WERI-Rb-1 (cell line): ENCODE measurements at regions not wholly inside any gene's neighbourhood (a gene's known extent, or its start where the extent isn't known, plus 50 kb on each side); places are given as distances from the start of the nearest gene placed in this dataset.

Experiments used
- DNase-seq: peaks from one replicate; pipeline ENCODE4 v3.0.0-alpha.2; 2020
- H3K27ac ChIP-seq: fragments of 250-450 bp; sonication (Bioruptor Pico); 2 replicates; pipeline ENCODE4 v1.5.1; 2020; ENCODE audit warnings: mild to moderate bottlenecking, moderate library complexity
- H3K27me3 ChIP-seq: fragments of 250-450 bp; sonication (Bioruptor Pico); 2 replicates; pipeline ENCODE4 v1.5.1; 2021; ENCODE audit warnings: mild to moderate bottlenecking, low read depth, moderate library complexity; ENCODE audit not compliant: insufficient read depth, severe bottlenecking
- H3K36me3 ChIP-seq: fragments of 250-450 bp; sonication (Bioruptor Pico); 2 replicates; pipeline ENCODE4 v1.5.1; 2020; ENCODE audit warnings: mild to moderate bottlenecking, moderate library complexity
- H3K4me3 ChIP-seq: 2 replicates; pipeline ENCODE4 v1.5.1; 2011; ENCODE audit warnings: low read depth, mild to moderate bottlenecking, control low read depth, low read length
- H3K9me3 ChIP-seq: fragments of 250-450 bp; sonication (Bioruptor Pico); 2 replicates; pipeline ENCODE4 v1.5.1; 2021; ENCODE audit warnings: mild to moderate bottlenecking, moderate library complexity; ENCODE audit not compliant: severe bottlenecking
- TF ChIP-seq, protein P1 (sequence below): IDR thresholded peaks from 2 replicates; pipeline ENCODE4 v1.5.1; 2011; ENCODE audit warnings: low read depth, mild to moderate bottlenecking, control low read depth, inconsistent platforms, low read length

DNA sequence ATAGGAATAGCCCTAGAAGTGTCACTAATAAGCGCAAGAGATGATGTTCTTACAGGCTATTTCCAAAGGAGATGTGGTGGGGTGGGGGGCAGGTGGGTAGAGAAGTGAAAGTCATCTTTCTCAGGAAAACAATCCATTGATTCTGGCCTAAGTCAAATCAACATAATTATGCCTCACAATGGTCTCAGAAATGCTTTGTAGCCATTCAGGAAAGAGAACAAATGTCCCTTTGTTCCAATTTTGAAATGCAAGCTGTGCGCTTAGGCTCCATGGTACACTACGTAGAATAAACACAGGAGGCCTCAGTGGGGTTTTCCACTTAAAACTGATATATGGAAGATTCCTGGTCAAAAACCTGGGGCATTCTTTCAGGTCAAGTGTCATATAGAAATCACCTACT is 529.9 kb upstream of the KLHL29 start:
- TF ChIP-seq, protein P1, sequence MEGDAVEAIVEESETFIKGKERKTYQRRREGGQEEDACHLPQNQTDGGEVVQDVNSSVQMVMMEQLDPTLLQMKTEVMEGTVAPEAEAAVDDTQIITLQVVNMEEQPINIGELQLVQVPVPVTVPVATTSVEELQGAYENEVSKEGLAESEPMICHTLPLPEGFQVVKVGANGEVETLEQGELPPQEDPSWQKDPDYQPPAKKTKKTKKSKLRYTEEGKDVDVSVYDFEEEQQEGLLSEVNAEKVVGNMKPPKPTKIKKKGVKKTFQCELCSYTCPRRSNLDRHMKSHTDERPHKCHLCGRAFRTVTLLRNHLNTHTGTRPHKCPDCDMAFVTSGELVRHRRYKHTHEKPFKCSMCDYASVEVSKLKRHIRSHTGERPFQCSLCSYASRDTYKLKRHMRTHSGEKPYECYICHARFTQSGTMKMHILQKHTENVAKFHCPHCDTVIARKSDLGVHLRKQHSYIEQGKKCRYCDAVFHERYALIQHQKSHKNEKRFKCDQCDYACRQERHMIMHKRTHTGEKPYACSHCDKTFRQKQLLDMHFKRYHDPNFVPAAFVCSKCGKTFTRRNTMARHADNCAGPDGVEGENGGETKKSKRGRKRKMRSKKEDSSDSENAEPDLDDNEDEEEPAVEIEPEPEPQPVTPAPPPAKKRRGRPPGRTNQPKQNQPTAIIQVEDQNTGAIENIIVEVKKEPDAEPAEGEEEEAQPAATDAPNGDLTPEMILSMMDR, result no peak
- Histone ChIP-seq H3K27me3 (no peaks in the 10 kb centered on the region), H3K9me3 (no peaks in the 10 kb centered on the region), H3K27ac (no peak overlapping the region), H3K36me3 (no peaks in the 10 kb centered on the region), H3K4me3 (no peak overlapping the region)
- DNase-seq, result no peak

DNA sequence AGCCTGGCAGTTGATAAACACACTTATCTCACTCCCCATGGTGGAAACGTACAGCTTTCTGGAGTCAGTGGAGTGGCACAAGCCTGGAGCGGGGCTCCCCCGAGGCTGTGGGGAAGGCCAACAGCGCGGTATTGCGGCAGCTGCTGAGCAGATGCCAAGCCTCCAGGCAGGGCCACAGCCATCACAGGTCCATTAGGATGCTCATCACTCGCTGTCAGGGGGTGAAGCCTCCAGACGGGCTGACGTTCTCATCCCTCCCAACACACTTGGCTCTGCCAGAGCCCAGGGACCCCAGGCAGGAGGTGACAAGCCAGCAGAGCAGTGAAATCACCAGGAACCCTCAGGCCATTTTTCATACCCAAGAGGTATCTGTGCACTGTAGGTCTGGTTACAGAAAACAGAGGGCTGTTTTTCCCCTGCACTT is 529.2 kb upstream of the KLHL29 start:
- Histone ChIP-seq H3K27me3 (no peaks in the 10 kb centered on the region), H3K36me3 (no peaks in the 10 kb centered on the region), H3K4me3 (no peak overlapping the region), H3K9me3 (no peaks in the 10 kb centered on the region), H3K27ac (no peak overlapping the region)
- TF ChIP-seq, protein P1, result no peak
- no peak for DNase-seq

DNA sequence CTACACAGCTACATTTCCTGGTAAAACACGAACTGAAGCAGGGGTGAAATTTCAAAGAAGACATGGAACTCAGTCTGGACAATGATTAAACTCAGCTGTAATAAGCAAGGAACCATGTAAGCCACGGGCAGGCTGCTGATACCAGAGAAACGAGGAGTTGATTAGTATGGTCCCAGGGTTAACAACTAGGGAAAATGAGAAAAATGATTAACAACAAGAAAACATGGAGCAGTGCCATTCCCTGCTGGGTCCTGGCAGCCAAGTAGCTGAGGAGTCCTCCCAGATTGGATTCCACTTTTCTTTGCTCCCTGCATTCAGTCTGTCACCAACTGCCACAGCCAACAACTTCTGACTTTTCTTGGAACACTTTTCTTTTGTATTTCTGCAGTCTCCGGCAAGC is 517.0 kb upstream of the KLHL29 start:
- no peaks in the 10 kb centered on the region for H3K9me3 ChIP-seq
- no peaks in the 10 kb centered on the region for H3K27me3 ChIP-seq
- no peak for DNase-seq
- H3K27ac ChIP-seq, result no peak overlapping the region
- TF ChIP-seq, protein P1, result no peak
- H3K4me3 ChIP-seq, result no peak overlapping the region
- no peaks in the 10 kb centered on the region for H3K36me3 ChIP-seq

DNA sequence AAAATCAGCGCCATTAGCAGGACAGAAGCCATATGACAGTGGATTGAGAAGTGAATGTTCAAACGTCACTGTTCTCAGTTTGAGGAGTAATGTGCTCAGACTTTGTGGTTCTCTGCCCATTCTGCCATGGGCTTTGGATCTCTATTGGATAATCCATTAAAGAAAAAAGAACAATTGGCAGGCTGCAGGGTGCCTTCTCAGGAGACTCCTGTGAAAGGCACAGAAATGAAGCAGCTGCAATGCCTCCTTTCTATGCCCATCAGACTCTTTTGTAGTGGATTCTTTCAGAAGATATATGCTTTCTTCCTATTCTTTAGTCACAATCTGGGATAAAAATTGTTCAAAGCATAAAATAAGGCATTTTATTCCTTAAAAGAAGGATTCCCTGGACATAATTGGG is 506.9 kb upstream of the KLHL29 start:
- TF ChIP-seq, protein P1, result no peak
- H3K9me3 ChIP-seq, result peaks cover 3% of the 10 kb centered on the region
- H3K4me3 ChIP-seq, result no peak overlapping the region
- H3K27me3 ChIP-seq, result no peaks in the 10 kb centered on the region
- no peaks in the 10 kb centered on the region for H3K36me3 ChIP-seq
- no peak for DNase-seq
- no peak overlapping the region for H3K27ac ChIP-seq

DNA sequence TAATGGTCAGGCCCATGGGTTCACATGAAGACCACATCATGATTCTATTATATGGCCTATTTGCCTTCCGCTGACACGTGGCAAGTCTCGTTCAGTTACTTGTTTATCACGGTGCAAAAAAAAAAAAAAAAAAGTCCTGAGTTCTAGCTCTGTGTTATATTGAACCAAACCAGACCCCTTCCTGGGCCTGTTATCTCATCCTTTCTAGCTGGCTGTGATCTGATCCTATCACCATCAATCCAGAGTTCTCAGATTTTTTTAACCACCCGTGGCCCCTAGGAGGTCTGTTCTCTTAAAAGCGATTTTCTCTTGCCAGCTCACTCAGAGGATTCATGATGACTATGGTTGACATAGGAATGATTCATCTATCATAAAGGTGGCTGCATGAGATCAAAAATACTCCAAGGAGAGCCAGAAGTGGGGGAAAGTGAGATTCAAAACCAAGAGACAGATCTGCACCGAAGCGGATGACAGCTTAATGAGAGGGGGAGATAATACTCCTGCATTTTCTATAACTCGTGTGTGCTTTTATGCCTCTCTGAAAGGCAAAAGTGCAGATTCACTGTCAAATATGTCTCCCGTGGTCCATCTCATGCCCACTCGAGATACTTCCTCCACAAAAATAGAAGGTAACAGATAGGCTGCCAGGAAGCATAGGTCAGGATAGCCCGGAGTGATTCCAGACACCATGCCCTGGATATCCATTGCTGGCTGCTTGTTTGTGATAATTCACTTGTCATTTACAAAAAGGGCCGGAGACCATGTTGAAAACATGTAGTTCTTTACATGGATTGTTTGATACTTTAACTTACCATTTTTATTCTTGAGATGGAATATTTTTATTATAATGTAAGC is 505.7 kb upstream of the KLHL29 start:
- H3K36me3 ChIP-seq, result no peaks in the 10 kb centered on the region
- H3K4me3 ChIP-seq, result no peak overlapping the region
- peaks cover 3% of the 10 kb centered on the region for H3K9me3 ChIP-seq
- TF ChIP-seq, protein P1, result no peak
- no peak for DNase-seq
- H3K27me3 ChIP-seq, result no peaks in the 10 kb centered on the region
- H3K27ac ChIP-seq, result no peak overlapping the region

DNA sequence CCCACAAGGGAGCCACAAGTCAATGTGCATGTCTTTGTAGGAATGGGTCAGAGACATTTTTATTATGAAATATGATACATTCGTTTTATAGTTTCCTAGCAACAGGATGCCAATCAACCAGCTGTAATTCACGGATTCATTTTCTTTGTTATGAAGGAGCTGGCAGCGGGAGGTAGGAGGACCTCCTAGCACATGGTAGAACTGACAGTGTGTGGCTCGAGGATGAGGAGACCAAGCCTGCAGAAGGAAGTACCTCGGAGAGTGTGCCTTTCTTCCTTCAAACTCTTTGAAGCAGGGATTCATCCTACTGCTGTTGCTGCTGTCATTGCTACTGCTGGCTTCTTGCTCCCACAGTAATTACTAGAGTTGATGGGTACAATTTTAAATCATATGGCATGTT is 504.8 kb upstream of the KLHL29 start:
- Histone ChIP-seq H3K9me3 (peaks cover 3% of the 10 kb centered on the region), H3K27me3 (no peaks in the 10 kb centered on the region), H3K27ac (no peak overlapping the region), H3K36me3 (no peaks in the 10 kb centered on the region), H3K4me3 (no peak overlapping the region)
- no peak for DNase-seq
- TF ChIP-seq, protein P1, result no peak
